Thoracic aorta (tissue), 2 donors: ENCODE measurements at regions not wholly inside any gene's neighbourhood (a gene's known extent, or its start where the extent isn't known, plus 50 kb on each side); places are given as distances from the start of the nearest gene placed in this dataset.

Source experiments
- ATAC-seq: fragments of 150-250 bp; one replicate; pipeline ENCODE4 v1.8.0; 2017; ENCODE audit warnings: low read depth; ENCODE audit not compliant: insufficient number of reproducible peaks, low FRiP score
- DNase-seq: peaks from one replicate; pipeline ENCODE4 v3.0.0-alpha.2; 2020; ENCODE audit warnings: low spot score
- H3K27ac ChIP-seq, 2 donors: fragments of 200-600 bp; sonication (generic); 1 replicate in 1 of 2; 2 replicates in 1 of 2; pipeline ENCODE4 v1.5.1; 2016; ENCODE audit warnings: mild to moderate bottlenecking in 2 of 2, moderate library complexity in 2 of 2
- H3K27me3 ChIP-seq: fragments of 200-600 bp; sonication (generic); replicated peaks from 2 replicates; pipeline ENCODE4 v1.6.0; 2016; ENCODE audit warnings: mild to moderate bottlenecking; ENCODE audit not compliant: insufficient read depth
- H3K36me3 ChIP-seq: fragments of 200-600 bp; sonication (generic); one replicate; pipeline ENCODE4 v1.5.1; 2016
- H3K4me1 ChIP-seq, 2 donors: fragments of 200-600 bp; sonication (generic); 1 replicate in 1 of 2; 2 replicates in 1 of 2; pipeline versions ENCODE4 v1.5.1 to v1.6.0; 2016; ENCODE audit warnings: low read depth in 2 of 2, mild to moderate bottlenecking in 1 of 2; ENCODE audit not compliant: control insufficient read depth in 1 of 2
- H3K4me3 ChIP-seq: fragments of 200-600 bp; sonication (generic); 2 replicates; pipeline ENCODE4 v1.5.1; 2016; ENCODE audit warnings: mild to moderate bottlenecking
- H3K9me3 ChIP-seq: fragments of 200-600 bp; sonication (generic); 2 replicates; pipeline ENCODE4 v1.5.1; 2016
- TF ChIP-seq, protein P1 (sequence below): fragments of 200-600 bp; sonication (generic); IDR thresholded peaks from one replicate; pipeline ENCODE4 v1.5.1; 2019; ENCODE audit warnings: antibody characterized with exemption

DNA sequence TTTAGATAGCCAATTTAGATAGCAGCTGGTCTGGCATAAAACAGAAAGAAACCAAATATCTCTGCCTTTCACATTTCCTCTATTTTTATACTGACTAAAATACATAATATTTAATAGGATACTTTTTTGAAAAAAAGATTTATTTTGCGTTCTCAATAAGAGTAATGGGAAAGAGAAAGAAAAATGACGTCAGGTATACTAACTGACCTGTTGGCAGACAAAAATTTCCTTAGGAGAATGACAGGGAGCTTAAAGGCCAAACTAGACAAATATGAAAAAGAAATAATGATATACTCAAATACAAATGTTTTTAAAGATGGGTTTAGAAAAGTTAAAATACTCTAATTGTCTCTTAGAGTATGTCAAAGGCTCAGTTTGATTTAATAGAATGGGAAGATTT is 309.4 kb upstream of the ADGRL3 start:
- no peak for ATAC-seq
- Histone ChIP-seq H3K9me3 (no peaks in the 10 kb centered on the region), H3K4me1 (no peaks in the 10 kb centered on the region), H3K36me3 (no peaks in the 10 kb centered on the region), H3K27me3 (no peaks in the 10 kb centered on the region), H3K27ac (no peak overlapping the region), H3K4me3 (no peak overlapping the region)
- DNase-seq, result no peak
- TF ChIP-seq, protein P1, sequence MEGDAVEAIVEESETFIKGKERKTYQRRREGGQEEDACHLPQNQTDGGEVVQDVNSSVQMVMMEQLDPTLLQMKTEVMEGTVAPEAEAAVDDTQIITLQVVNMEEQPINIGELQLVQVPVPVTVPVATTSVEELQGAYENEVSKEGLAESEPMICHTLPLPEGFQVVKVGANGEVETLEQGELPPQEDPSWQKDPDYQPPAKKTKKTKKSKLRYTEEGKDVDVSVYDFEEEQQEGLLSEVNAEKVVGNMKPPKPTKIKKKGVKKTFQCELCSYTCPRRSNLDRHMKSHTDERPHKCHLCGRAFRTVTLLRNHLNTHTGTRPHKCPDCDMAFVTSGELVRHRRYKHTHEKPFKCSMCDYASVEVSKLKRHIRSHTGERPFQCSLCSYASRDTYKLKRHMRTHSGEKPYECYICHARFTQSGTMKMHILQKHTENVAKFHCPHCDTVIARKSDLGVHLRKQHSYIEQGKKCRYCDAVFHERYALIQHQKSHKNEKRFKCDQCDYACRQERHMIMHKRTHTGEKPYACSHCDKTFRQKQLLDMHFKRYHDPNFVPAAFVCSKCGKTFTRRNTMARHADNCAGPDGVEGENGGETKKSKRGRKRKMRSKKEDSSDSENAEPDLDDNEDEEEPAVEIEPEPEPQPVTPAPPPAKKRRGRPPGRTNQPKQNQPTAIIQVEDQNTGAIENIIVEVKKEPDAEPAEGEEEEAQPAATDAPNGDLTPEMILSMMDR, result no peak

DNA sequence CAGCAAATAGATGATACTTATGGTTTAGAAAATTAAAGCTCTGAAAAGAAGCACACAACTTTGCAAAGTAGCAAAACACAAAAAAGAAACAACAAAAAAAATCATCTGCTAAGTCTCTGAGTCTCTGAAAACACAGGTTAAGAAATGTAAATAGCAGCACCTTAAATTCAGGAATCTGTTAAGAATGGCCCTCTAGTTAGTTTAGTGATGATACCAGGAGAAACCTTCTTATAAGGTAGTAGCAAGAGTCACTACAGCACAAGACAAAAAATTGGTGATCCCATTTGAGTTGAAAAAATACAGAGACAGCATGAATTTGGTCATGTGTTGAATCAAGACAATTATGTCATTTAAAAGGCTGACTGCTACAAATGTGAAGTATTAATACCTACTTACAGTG is 308.2 kb upstream of the ADGRL3 start:
- ATAC-seq (no peak), DNase-seq (no peak)
- TF ChIP-seq, protein P1, result no peak
- Histone ChIP-seq H3K9me3 (no peaks in the 10 kb centered on the region), H3K27me3 (no peaks in the 10 kb centered on the region), H3K36me3 (no peaks in the 10 kb centered on the region), H3K4me1 (peaks cover 0 to 5% of the 10 kb centered on the region in 2 donors), H3K4me3 (no peak overlapping the region), H3K27ac (no peak overlapping the region)

DNA sequence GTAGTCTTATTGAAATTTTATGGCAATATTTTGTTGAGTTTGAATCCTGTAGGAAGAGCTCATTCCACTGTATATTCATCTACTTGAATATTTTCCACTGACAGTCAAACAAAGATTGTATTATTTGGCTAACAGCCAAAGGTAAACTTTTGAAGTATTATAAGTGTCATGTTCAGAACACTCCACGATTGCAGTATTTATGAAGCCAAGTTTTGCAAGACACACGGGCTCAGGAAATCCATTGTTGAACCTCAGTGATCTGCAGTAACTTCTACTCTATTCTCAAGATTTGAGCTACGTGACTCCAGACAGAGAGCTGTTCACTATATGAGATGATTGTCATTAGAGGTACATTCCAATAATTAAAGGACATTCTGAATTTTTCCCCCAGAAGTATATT is 302.7 kb upstream of the ADGRL3 start:
- Histone ChIP-seq H3K36me3 (no peaks in the 10 kb centered on the region), H3K9me3 (no peaks in the 10 kb centered on the region), H3K27me3 (no peaks in the 10 kb centered on the region), H3K4me3 (no peak overlapping the region), H3K4me1 (peaks cover 0 to 10% of the 10 kb centered on the region in 2 donors), H3K27ac (no peak overlapping the region)
- ATAC-seq, result no peak
- no peak for DNase-seq
- TF ChIP-seq, protein P1, result no peak

DNA sequence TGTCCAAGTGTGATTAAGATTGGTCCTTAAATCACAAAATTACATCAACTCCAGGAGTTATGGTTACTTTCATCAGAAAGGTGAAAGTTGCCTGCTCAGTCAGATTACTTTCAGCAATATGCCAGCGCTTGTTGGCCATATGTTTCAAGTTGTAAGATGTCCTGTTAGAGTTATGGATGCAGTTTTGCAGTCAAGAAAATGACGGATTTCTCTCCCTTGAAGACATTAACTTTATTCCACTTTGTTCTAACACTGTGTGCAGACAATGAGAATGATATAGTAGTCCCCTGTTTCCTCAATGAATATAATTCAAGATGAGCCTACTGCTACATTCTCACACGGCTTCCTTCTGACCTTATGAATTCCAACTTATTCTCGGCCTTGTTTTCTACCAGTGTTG is 295.0 kb upstream of the ADGRL3 start:
- ATAC-seq (no peak), DNase-seq (no peak)
- Histone ChIP-seq H3K4me3 (no peak overlapping the region), H3K27ac (no peak overlapping the region), H3K27me3 (no peaks in the 10 kb centered on the region), H3K4me1 (no peaks in the 10 kb centered on the region), H3K9me3 (no peaks in the 10 kb centered on the region), H3K36me3 (no peaks in the 10 kb centered on the region)
- TF ChIP-seq, protein P1, result no peak

DNA sequence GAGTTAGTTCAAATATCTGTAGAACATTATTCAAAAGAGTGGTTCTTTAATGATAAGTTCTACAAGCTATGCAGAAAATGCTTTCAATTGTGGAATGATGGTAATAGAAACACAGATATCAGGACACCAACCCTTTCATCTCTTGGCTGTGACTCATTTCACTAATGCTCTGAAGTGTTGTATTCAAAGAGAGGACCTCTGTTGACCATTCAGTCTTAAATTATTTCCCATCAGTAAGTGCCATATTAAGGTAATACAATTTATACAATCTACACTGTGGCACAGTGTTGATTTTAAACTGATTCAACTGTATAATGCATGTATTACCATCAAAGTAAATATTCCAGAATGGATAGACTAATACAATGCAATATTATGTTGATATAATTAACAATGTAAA is 289.0 kb upstream of the ADGRL3 start:
- H3K4me1 ChIP-seq, result no peaks in the 10 kb centered on the region
- no peak overlapping the region for H3K4me3 ChIP-seq
- H3K27ac ChIP-seq, result no peak overlapping the region
- no peaks in the 10 kb centered on the region for H3K36me3 ChIP-seq
- no peaks in the 10 kb centered on the region for H3K9me3 ChIP-seq
- no peaks in the 10 kb centered on the region for H3K27me3 ChIP-seq
- TF ChIP-seq, protein P1, result no peak
- no peak for DNase-seq
- no peak for ATAC-seq
